Lower leg skin (tissue), 4 donors: ENCODE measurements at regions not wholly inside any gene's neighbourhood (a gene's known extent, or its start where the extent isn't known, plus 50 kb on each side); places are given as distances from the start of the nearest gene placed in this dataset.

Experiments
- DNase-seq, 2 donors: peaks; one replicate each; pipeline ENCODE4 v3.0.0-alpha.2; 2019; ENCODE audit warnings: low spot score in 2 of 2
- H3K4me3 ChIP-seq: fragments of 200-600 bp; sonication (generic); 2 replicates; pipeline ENCODE4 v1.5.1; 2017; ENCODE audit warnings: mild to moderate bottlenecking, low read depth; ENCODE audit not compliant: poor library complexity, severe bottlenecking
- CTCF ChIP-seq, 3 donors: fragments of 450-650 bp; IDR thresholded peaks; one replicate each; pipeline ENCODE4 v1.5.1; 2016; ENCODE audit warnings: antibody characterized with exemption in 3 of 3, mild to moderate bottlenecking in 3 of 3, moderate library complexity in 2 of 3
- POLR2A ChIP-seq, 2 donors: fragments of 450-650 bp; IDR thresholded peaks; one replicate each; pipeline ENCODE4 v1.6.1; 2016 to 2017; ENCODE audit warnings: antibody characterized with exemption in 2 of 2, mild to moderate bottlenecking in 1 of 2, moderate library complexity in 1 of 2
- WGBS, 2 donors: methylation state at CpG; one replicate each; pipeline ENCODE4 v1.1.5; 2018; 5-methylcytosine and 5-hydroxymethylcytosine counted together
- intact Hi-C: fragments of 100-400 bp; cut with DNase I; formaldehyde crosslinking; loops from one replicate; pipeline ENCODE4 v1.15.0; 2023; ENCODE audit warnings: low total_unique reads

DNA sequence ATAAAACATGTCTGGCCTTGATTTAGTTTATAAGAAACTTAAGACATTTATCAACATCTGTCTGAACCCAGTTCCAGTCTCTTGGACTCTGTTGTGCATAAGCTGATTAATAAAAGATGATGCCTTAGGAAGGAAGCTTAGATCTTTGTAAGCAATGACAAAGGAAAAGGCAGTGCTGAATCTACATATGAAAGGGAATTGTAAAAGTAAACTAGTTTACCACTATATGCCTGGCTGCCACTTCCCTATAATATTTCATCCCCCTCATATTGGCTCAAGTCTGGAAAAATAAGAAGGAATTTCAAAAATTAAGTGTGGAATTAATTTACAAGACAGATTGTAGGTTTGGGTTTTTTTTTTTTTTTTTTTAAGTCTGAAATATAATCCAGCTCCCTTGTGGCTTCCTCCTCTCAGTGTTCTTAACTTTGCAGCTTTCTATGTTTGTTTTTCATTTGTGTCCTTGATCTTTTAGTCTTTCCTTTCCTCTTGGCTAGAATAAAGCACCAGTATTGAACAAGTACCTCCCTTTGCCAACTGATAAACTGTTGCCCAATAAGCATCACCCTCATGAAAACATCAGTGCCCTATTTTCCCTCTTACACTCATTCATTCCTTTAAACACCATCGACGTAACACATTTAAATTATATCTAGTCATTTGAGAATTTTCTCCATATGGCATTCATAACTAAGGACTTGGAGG is 146.7 kb upstream of the TBX18 start:
- 66 to 69% methylated on average over 2 of the region's 2 CpGs for WGBS, 2 donors
- intact Hi-C loops, result no loop called here
- no peak for DNase-seq
- H3K4me3 ChIP-seq, result no peak overlapping the region
- no peak for TF ChIP-seq POLR2A (IDR thresholded peaks at IDR 0.05)
- no peak for TF ChIP-seq CTCF (IDR thresholded peaks at IDR 0.05)

GRCh38 chr6:84908304-84908904 is 144.0 kb upstream of the TBX18 start:
- H3K4me3 ChIP-seq, result no peak overlapping the region
- intact Hi-C loops, result no loop called here
- TF ChIP-seq CTCF (IDR thresholded peaks at IDR 0.05) (no peak), POLR2A (IDR thresholded peaks at IDR 0.05) (no peak)
- 65 to 66% methylated on average over 3 of the region's 3 CpGs for whole genome bisulfite sequencing, 2 donors
- no peak for DNase-seq

GRCh38 chr6:84906514-84906913 is 142.1 kb upstream of the TBX18 start:
- intact Hi-C loops, result no loop called here
- DNase-seq, result no peak
- WGBS, 2 donors, result 83 to 91% methylated on average over 3 of the region's 3 CpGs
- TF ChIP-seq CTCF (IDR thresholded peaks at IDR 0.05) (no peak), POLR2A (IDR thresholded peaks at IDR 0.05) (no peak)
- no peak overlapping the region for H3K4me3 ChIP-seq

- no peak overlapping the region for H3K4me3 ChIP-seq
- intact Hi-C loops, result no loop called here
- no peak for DNase-seq
- TF ChIP-seq POLR2A (IDR thresholded peaks at IDR 0.05), result no peak
- TF ChIP-seq CTCF (IDR thresholded peaks at IDR 0.05), result no peak
- WGBS, 2 donors, result 12 to 23% methylated on average over 1 of the region's 1 CpG
Observed at GRCh38 chr6:84905823-84906222, 141.4 kb upstream of the TBX18 start.

GRCh38 chr6:84902354-84902928 is 138.0 kb upstream of the TBX18 start:
- 88 to 93% methylated on average over 3 of the region's 3 CpGs for WGBS, 2 donors
- TF ChIP-seq CTCF (IDR thresholded peaks at IDR 0.05) (no peak), POLR2A (IDR thresholded peaks at IDR 0.05) (no peak)
- H3K4me3 ChIP-seq, result no peak overlapping the region
- intact Hi-C loops, result no loop called here
- no peak for DNase-seq
